ENCODE measurements at regions not wholly inside any gene's neighbourhood (a gene's known extent, or its start where the extent isn't known, plus 50 kb on each side); places are given as distances from the start of the nearest gene placed in this dataset.
"Not testable (repeated sequence)": the region's sequence is repeated elsewhere in the genome, so short reads cannot be mapped to it uniquely, and the experiment has no call there.

DNA sequence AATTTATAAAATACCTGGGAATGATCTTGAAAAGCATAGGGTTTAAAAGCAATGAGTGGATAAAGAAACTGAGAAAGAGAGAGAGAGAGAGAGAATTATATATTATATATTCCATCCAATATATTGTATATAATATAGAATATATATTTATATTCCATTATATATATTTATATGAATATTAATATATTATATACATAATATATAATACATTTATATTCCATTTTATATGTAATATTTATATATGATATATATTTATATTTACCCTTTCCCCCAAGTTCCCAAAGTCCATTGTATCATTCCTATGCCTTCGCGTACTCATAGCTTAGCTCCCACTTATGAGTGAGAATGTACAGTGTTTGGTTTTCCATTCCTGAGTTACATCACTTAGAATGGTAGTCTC is 69.9 kb upstream of the SLC35F3 start:
- Histone ChIP-seq H2BK12ac (ENCODE audit: insufficient read length, low read depth, low read length) (no peak overlapping the region), H4K20me1 (ENCODE audit: control insufficient read depth, insufficient read depth, insufficient read length) (no peaks in the 10 kb centered on the region), H3K9ac (ENCODE audit: extremely low read depth, insufficient read length, low read length) (no peak overlapping the region), H3K27ac (ENCODE audit: insufficient read length, low read depth, low read length) (no peak overlapping the region), H3K23ac (ENCODE audit: insufficient read length, low read depth, low read length) (no peak overlapping the region), H4K5ac (ENCODE audit: insufficient read length, low read depth, low read length) (no peak overlapping the region), H3K14ac (ENCODE audit: insufficient read depth, low read length) (no peak overlapping the region), H2BK120ac (ENCODE audit: low read depth, low read length, poor library complexity, severe bottlenecking) (no peak overlapping the region), H3K18ac (ENCODE audit: insufficient read length, low read depth, low read length) (no peak overlapping the region), H3T11ph (ENCODE audit: low read length) (no peak overlapping the region), H4K91ac (ENCODE audit: insufficient read length, low read depth, low read length) (no peak overlapping the region), H3K9me3 (ENCODE audit: control insufficient read depth, low read depth, low read length) (no peaks in the 10 kb centered on the region), H2BK20ac (ENCODE audit: low read depth, low read length, poor library complexity, severe bottlenecking) (no peak overlapping the region), H2BK15ac (ENCODE audit: low read depth, low read length) (no peak overlapping the region), H3K79me2 (ENCODE audit: insufficient read depth, low read length) (no peaks in the 10 kb centered on the region), H2BK5ac (ENCODE audit: insufficient read length, low read length) (no peak overlapping the region), H3K56ac (ENCODE audit: insufficient read length, low read depth, low read length) (no peak overlapping the region), H3K23me2 (ENCODE audit: insufficient read length, low read depth, low read length, poor library complexity, severe bottlenecking) (no peaks in the 10 kb centered on the region), H3K27me3 (ENCODE audit: insufficient read depth, low read length) (no peaks in the 10 kb centered on the region; the same call in 1 of the 2 replicates), H3K79me1 (ENCODE audit: insufficient read depth, low read depth, low read length, poor library complexity, severe bottlenecking) (no peaks in the 10 kb centered on the region), H3K4ac (ENCODE audit: low read depth, low read length) (no peak overlapping the region), H3K4me1 (ENCODE audit: insufficient read depth, low read length) (no peaks in the 10 kb centered on the region), H4K8ac (replicated peaks; ENCODE audit: insufficient read length, low read depth, low read length) (no peak overlapping the region), H2AK5ac (ENCODE audit: insufficient read length, low read length) (no peak overlapping the region), H2AFZ (ENCODE audit: low read length) (no peak overlapping the region), H3K4me2 (ENCODE audit: insufficient read depth, insufficient read length, low read length) (no peak overlapping the region)
- Mint-ChIP-seq H3K27me3 (ENCODE audit: low read depth) (no peaks in the 10 kb centered on the region), H3K9me3 (peaks cover 0 to 3% of the 10 kb centered on the region in 2 experiments; a peak in 2 of 5 replicates), H3K4me1 (no peaks in the 10 kb centered on the region), H3K36me3 (ENCODE audit: insufficient read depth in 1 of 3, low read depth in 3 of 3) (no peaks in the 10 kb centered on the region; a peak in 1 of 7 replicates), H3K27ac (no peak overlapping the region), H3K4me3 (no peak overlapping the region)
- TF ChIP-seq, protein P1, sequence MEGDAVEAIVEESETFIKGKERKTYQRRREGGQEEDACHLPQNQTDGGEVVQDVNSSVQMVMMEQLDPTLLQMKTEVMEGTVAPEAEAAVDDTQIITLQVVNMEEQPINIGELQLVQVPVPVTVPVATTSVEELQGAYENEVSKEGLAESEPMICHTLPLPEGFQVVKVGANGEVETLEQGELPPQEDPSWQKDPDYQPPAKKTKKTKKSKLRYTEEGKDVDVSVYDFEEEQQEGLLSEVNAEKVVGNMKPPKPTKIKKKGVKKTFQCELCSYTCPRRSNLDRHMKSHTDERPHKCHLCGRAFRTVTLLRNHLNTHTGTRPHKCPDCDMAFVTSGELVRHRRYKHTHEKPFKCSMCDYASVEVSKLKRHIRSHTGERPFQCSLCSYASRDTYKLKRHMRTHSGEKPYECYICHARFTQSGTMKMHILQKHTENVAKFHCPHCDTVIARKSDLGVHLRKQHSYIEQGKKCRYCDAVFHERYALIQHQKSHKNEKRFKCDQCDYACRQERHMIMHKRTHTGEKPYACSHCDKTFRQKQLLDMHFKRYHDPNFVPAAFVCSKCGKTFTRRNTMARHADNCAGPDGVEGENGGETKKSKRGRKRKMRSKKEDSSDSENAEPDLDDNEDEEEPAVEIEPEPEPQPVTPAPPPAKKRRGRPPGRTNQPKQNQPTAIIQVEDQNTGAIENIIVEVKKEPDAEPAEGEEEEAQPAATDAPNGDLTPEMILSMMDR (conservative IDR thresholded peaks at IDR 0.05) = no peak
- no CpG with 5 or more reads among the region's 2 CpGs for WGBS (ENCODE audit: extremely low coverage, insufficient read length, low lambda C conversion rate)
- no peak for DNase-seq

DNA sequence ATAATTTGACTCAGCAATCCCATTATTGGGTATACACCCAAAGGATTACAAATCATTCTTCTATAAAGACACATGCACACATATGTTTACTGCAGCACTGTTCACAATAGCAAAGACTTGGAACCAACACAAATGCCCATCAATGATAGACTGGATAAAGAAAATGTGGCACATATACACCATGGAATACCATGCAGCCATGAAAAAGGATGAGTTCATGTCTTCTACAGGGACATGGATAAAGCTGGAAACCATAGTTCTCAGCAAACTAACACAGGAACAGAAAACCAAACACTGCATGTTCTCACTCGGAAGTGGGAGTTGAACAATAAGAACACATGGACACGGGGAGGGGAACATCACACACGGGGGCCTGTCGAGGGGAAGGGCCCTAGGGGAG is 66.3 kb upstream of the SLC35F3 start:
- not testable (repeated sequence) for H4K5ac ChIP-seq (ENCODE audit: insufficient read length, low read depth, low read length); H2BK5ac ChIP-seq (ENCODE audit: insufficient read length, low read length); H2AFZ ChIP-seq (ENCODE audit: low read length); H3K18ac ChIP-seq (ENCODE audit: insufficient read length, low read depth, low read length); H2BK20ac ChIP-seq (ENCODE audit: low read depth, low read length, poor library complexity, severe bottlenecking); H3K23ac ChIP-seq (ENCODE audit: insufficient read length, low read depth, low read length); H3K79me1 ChIP-seq (ENCODE audit: insufficient read depth, low read depth, low read length, poor library complexity, severe bottlenecking); H3K9me3 Mint-ChIP-seq; H3K14ac ChIP-seq (ENCODE audit: insufficient read depth, low read length); H3K79me2 ChIP-seq (ENCODE audit: insufficient read depth, low read length); H3K4me1 Mint-ChIP-seq; H3K27ac ChIP-seq (ENCODE audit: insufficient read length, low read depth, low read length); H3K36me3 Mint-ChIP-seq (ENCODE audit: insufficient read depth in 1 of 3, low read depth in 3 of 3); H3T11ph ChIP-seq (ENCODE audit: low read length); H4K8ac ChIP-seq (replicated peaks; ENCODE audit: insufficient read length, low read depth, low read length); H3K9ac ChIP-seq (ENCODE audit: extremely low read depth, insufficient read length, low read length); H3K4me3 Mint-ChIP-seq; H2AK5ac ChIP-seq (ENCODE audit: insufficient read length, low read length); H3K56ac ChIP-seq (ENCODE audit: insufficient read length, low read depth, low read length); H3K4ac ChIP-seq (ENCODE audit: low read depth, low read length); H2BK12ac ChIP-seq (ENCODE audit: insufficient read length, low read depth, low read length); H3K9me3 ChIP-seq (ENCODE audit: control insufficient read depth, low read depth, low read length); H3K27ac Mint-ChIP-seq; H3K27me3 Mint-ChIP-seq (ENCODE audit: low read depth); H4K91ac ChIP-seq (ENCODE audit: insufficient read length, low read depth, low read length); H2BK15ac ChIP-seq (ENCODE audit: low read depth, low read length); H3K27me3 ChIP-seq (ENCODE audit: insufficient read depth, low read length); H3K4me2 ChIP-seq (ENCODE audit: insufficient read depth, insufficient read length, low read length); H3K4me1 ChIP-seq (ENCODE audit: insufficient read depth, low read length); H4K20me1 ChIP-seq (ENCODE audit: control insufficient read depth, insufficient read depth, insufficient read length); DNase-seq; H2BK120ac ChIP-seq (ENCODE audit: low read depth, low read length, poor library complexity, severe bottlenecking); H3K23me2 ChIP-seq (ENCODE audit: insufficient read length, low read depth, low read length, poor library complexity, severe bottlenecking)
- WGBS (ENCODE audit: extremely low coverage, insufficient read length, low lambda C conversion rate) = no CpG with 5 or more reads among the region's 4 CpGs

All from H9 (cell line).